ENCODE measurements at regions not wholly inside any gene's neighbourhood (a gene's known extent, or its start where the extent isn't known, plus 50 kb on each side); places are given as distances from the start of the nearest gene placed in this dataset.

DNA sequence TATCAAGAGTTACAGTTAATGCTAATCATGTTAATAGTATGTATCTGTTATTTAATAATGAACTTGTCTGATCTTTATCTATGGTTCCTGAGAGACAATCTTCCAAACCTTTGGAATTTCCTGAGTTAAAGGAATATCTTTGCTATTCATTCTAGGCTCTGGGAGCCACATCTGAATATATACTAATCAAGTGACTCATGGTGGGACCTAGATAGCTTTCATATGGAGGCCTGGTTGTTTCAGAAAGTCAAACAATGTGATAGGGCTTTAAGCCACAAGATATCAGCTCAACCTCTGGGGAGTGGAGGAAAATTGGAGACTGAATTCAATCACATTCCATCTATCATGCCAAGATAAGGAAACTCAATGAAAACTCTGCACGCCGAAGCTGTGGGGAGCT is 746.4 kb downstream of the TNS3 start:
- Histone ChIP-seq H4K20me1 (ENCODE audit: control insufficient read depth, insufficient read depth, low read length, poor library complexity, severe bottlenecking) (no peaks in the 10 kb centered on the region), H2AFZ (ENCODE audit: insufficient read depth, low read depth, low read length, poor library complexity, severe bottlenecking) (no peak overlapping the region), H3K9me3 (ENCODE audit: control extremely low read depth in 1 of 3, control insufficient read depth in 2 of 3, insufficient read depth in 1 of 3, low read length in 2 of 3) (peaks cover 0 to 4% (median 0%) of the 10 kb centered on the region in 3 donors), H3K9ac (ENCODE audit: low read length) (no peak overlapping the region), H3K27ac (ENCODE audit: low read length in 2 of 2) (no peak overlapping the region), H3K4me1 (ENCODE audit: control insufficient read depth in 2 of 2, insufficient read depth in 2 of 2, low read length in 2 of 2) (no peaks in the 10 kb centered on the region), H3K36me3 (replicated peaks in 1 of 2; ENCODE audit: control extremely low read depth in 1 of 2, control insufficient read depth in 1 of 2, extremely low read depth in 1 of 2, insufficient read depth in 2 of 2, low read length in 1 of 2) (no peaks in the 10 kb centered on the region), H3K27me3 (replicated peaks in 1 of 4; ENCODE audit: control extremely low read depth in 1 of 4, control insufficient read depth in 3 of 4, insufficient read depth in 4 of 4, low read length in 3 of 4) (no peaks in the 10 kb centered on the region), H3K4me3 (ENCODE audit: control extremely low read depth in 1 of 5, extremely low read depth in 1 of 5, insufficient read depth in 1 of 5, low read depth in 2 of 5, low read length in 4 of 5) (no peak overlapping the region), H3K4me2 (replicated peaks; ENCODE audit: low read depth, low read length, poor library complexity, severe bottlenecking) (no peak overlapping the region), H3K79me2 (ENCODE audit: control insufficient read depth, insufficient read depth, low read length) (no peaks in the 10 kb centered on the region)
- TF ChIP-seq EZH2 (IDR thresholded peaks at IDR 0.05; ENCODE audit: borderline replicate concordance, insufficient read depth, low read depth, low read length, poor library complexity, severe bottlenecking), result no peak
- TF ChIP-seq, protein P1, sequence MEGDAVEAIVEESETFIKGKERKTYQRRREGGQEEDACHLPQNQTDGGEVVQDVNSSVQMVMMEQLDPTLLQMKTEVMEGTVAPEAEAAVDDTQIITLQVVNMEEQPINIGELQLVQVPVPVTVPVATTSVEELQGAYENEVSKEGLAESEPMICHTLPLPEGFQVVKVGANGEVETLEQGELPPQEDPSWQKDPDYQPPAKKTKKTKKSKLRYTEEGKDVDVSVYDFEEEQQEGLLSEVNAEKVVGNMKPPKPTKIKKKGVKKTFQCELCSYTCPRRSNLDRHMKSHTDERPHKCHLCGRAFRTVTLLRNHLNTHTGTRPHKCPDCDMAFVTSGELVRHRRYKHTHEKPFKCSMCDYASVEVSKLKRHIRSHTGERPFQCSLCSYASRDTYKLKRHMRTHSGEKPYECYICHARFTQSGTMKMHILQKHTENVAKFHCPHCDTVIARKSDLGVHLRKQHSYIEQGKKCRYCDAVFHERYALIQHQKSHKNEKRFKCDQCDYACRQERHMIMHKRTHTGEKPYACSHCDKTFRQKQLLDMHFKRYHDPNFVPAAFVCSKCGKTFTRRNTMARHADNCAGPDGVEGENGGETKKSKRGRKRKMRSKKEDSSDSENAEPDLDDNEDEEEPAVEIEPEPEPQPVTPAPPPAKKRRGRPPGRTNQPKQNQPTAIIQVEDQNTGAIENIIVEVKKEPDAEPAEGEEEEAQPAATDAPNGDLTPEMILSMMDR (IDR thresholded peaks at IDR 0.05), result no peak
- DNase-seq (no peak), ATAC-seq (ENCODE audit: low read depth) (no peak)
- intact Hi-C loops (cut with micrococcal nuclease), result no loop called here
- POLR2A ChIA-PET, result no interaction called here
- H3K4me3 Mint-ChIP-seq, result no peak overlapping the region
- CTCF ChIA-PET, result no interaction called here
- H3K27me3 Mint-ChIP-seq, result no peaks in the 10 kb centered on the region
- no peaks in the 10 kb centered on the region for H3K9me3 Mint-ChIP-seq (ENCODE audit: insufficient read depth)
- no peak overlapping the region for H3K27ac Mint-ChIP-seq
- WGBS (ENCODE audit: insufficient coverage), result no CpG with 5 or more reads among the region's 2 CpGs
- H3K4me1 Mint-ChIP-seq, result no peaks in the 10 kb centered on the region

DNA sequence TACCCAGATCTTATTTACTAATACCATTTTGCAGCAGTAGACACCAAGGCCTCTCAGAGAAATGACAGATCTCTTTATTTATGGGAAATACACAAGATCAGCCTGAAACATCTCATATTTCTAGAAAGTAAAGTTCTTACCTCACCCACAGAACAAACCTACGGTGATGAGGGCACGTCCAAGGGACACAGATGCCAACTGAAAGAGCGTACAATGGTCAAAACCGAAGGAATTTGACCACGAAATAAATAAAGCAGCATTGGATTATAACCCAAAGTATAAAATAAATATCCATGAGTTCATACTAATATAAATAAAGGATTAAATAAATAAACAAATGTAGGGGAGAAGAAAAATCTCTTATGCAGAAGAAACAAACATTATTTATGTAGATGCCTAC is 747.0 kb downstream of the TNS3 start:
- CTCF ChIA-PET, result no interaction called here

More for the DNA sequence above, 747.0 kb downstream of the TNS3 start:
- intact Hi-C loops (cut with micrococcal nuclease), result no loop called here
- Histone ChIP-seq H3K9ac (ENCODE audit: low read length) (no peak overlapping the region), H4K20me1 (ENCODE audit: control insufficient read depth, insufficient read depth, low read length, poor library complexity, severe bottlenecking) (no peaks in the 10 kb centered on the region), H2AFZ (ENCODE audit: insufficient read depth, low read depth, low read length, poor library complexity, severe bottlenecking) (no peak overlapping the region), H3K79me2 (ENCODE audit: control insufficient read depth, insufficient read depth, low read length) (no peaks in the 10 kb centered on the region), H3K9me3 (ENCODE audit: control extremely low read depth in 1 of 3, control insufficient read depth in 2 of 3, insufficient read depth in 1 of 3, low read length in 2 of 3) (peaks cover 0 to 4% (median 0%) of the 10 kb centered on the region in 3 donors), H3K4me1 (ENCODE audit: control insufficient read depth in 2 of 2, insufficient read depth in 2 of 2, low read length in 2 of 2) (no peaks in the 10 kb centered on the region), H3K4me2 (replicated peaks; ENCODE audit: low read depth, low read length, poor library complexity, severe bottlenecking) (no peak overlapping the region), H3K4me3 (ENCODE audit: control extremely low read depth in 1 of 5, extremely low read depth in 1 of 5, insufficient read depth in 1 of 5, low read depth in 2 of 5, low read length in 4 of 5) (no peak overlapping the region), H3K27me3 (replicated peaks in 1 of 4; ENCODE audit: control extremely low read depth in 1 of 4, control insufficient read depth in 3 of 4, insufficient read depth in 4 of 4, low read length in 3 of 4) (no peaks in the 10 kb centered on the region), H3K36me3 (replicated peaks in 1 of 2; ENCODE audit: control extremely low read depth in 1 of 2, control insufficient read depth in 1 of 2, extremely low read depth in 1 of 2, insufficient read depth in 2 of 2, low read length in 1 of 2) (no peaks in the 10 kb centered on the region), H3K27ac (ENCODE audit: low read length in 2 of 2) (no peak overlapping the region)
- Mint-ChIP-seq H3K4me1 (no peaks in the 10 kb centered on the region), H3K27ac (no peak overlapping the region), H3K4me3 (no peak overlapping the region), H3K27me3 (no peaks in the 10 kb centered on the region), H3K9me3 (ENCODE audit: insufficient read depth) (no peaks in the 10 kb centered on the region)
- POLR2A ChIA-PET, result no interaction called here
- ATAC-seq (ENCODE audit: low read depth) (no peak), DNase-seq (no peak)
- 80% methylated on average over 1 of the region's 5 CpGs for WGBS (ENCODE audit: insufficient coverage)
- no peak for TF ChIP-seq EZH2 (IDR thresholded peaks at IDR 0.05; ENCODE audit: borderline replicate concordance, insufficient read depth, low read depth, low read length, poor library complexity, severe bottlenecking)
- TF ChIP-seq, protein P1 (IDR thresholded peaks at IDR 0.05), result no peak
